ENCODE measurements at regions not wholly inside any gene's neighbourhood (a gene's known extent, or its start where the extent isn't known, plus 50 kb on each side); places are given as distances from the start of the nearest gene placed in this dataset.

DNA sequence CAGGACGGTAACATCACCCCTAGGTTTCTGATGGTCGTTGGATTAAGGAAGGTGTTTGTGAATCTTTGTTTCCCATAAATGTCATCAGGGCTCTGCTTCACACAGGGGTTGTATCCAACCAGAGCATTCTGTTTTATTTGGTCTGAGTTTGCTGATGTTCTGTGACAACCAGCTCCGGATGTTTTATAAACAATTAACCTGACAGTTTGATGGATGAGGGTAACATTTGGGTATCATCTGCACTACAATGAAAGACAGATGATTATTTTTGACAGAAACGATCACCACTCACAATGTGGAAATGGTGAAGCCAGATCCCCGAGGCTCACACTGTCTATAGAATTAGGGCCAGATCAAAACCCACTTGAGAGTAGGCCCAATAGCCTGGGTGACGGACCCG, 107.1 kb downstream of the CDC42EP3 start:
- TF ChIP-seq EZH2phosphoT487 (IDR thresholded peaks at IDR 0.05; ENCODE audit: low read depth) = no peak
- TF ChIP-seq, protein P1, sequence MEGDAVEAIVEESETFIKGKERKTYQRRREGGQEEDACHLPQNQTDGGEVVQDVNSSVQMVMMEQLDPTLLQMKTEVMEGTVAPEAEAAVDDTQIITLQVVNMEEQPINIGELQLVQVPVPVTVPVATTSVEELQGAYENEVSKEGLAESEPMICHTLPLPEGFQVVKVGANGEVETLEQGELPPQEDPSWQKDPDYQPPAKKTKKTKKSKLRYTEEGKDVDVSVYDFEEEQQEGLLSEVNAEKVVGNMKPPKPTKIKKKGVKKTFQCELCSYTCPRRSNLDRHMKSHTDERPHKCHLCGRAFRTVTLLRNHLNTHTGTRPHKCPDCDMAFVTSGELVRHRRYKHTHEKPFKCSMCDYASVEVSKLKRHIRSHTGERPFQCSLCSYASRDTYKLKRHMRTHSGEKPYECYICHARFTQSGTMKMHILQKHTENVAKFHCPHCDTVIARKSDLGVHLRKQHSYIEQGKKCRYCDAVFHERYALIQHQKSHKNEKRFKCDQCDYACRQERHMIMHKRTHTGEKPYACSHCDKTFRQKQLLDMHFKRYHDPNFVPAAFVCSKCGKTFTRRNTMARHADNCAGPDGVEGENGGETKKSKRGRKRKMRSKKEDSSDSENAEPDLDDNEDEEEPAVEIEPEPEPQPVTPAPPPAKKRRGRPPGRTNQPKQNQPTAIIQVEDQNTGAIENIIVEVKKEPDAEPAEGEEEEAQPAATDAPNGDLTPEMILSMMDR (IDR thresholded peaks at IDR 0.05; ENCODE audit: low read depth, low read length) = no peak

All from OCI-LY3 (cell line).